BJ (cell line): ENCODE measurements at regions not wholly inside any gene's neighbourhood (a gene's known extent, or its start where the extent isn't known, plus 50 kb on each side); places are given as distances from the start of the nearest gene placed in this dataset.
A peak's percentile ranks its signal among the peaks of the same experiment; 100 is the strongest.

ENCODE experiments used
- CTCF ChIA-PET: fragments of 350-600 bp; formaldehyde crosslinking; extraction: SDS; loops from one replicate; lab custom pipeline; 2021; ENCODE audit warnings: antibody characterized with exemption, inconsistent platforms; lab: Yijun Ruan, JAX
- POLR2A ChIA-PET: fragments of 300-600 bp; sonication (Branson Sonifier 250); formaldehyde crosslinking; extraction: SDS; loops from one replicate; lab custom pipeline; 2021; ENCODE audit warnings: antibody characterized with exemption; lab: Charles Lee
- DNase-seq: peaks from one replicate; pipeline ENCODE4 v3.0.0-alpha.2; 2011; ENCODE audit warnings: low read depth
- H3K27me3 ChIP-seq: 2 replicates; pipeline ENCODE4 v1.6.0; 2011; ENCODE audit warnings: low read length; ENCODE audit not compliant: control insufficient read depth, insufficient read depth
- H3K36me3 ChIP-seq: 2 replicates; pipeline ENCODE4 v1.5.1; 2011; ENCODE audit warnings: low read length; ENCODE audit not compliant: control insufficient read depth, insufficient read depth
- H3K4me3 ChIP-seq: 2 replicates; pipeline ENCODE4 v1.5.1; 2011; ENCODE audit warnings: low read depth, mild to moderate bottlenecking, control low read depth, low read length
- CTCF ChIP-seq: IDR thresholded peaks from 2 replicates; pipeline ENCODE4 v1.5.1; 2011; ENCODE audit warnings: low read depth, mild to moderate bottlenecking, control low read depth, inconsistent platforms, low read length, moderate library complexity; ENCODE audit not compliant: insufficient read depth

GRCh38 chr4:114076899-114077570 is 97.6 kb upstream of the ARSJ start:
- no peak for TF ChIP-seq CTCF
- CTCF ChIA-PET: interaction anchor here (0.6 to 1.3 kb wide), 4 partner anchors 14 to 631 kb away, joined by 3 to 4 read pairs (median 3); no protein-coding TSS in a partner anchor

GRCh38 chr4:114077610-114078009 is 98.2 kb upstream of the ARSJ start:
- CTCF ChIA-PET: interaction anchor here (0.6 to 1.3 kb wide), 3 partner anchors 14 to 631 kb away, joined by 3 to 4 read pairs (median 3); no protein-coding TSS in a partner anchor
- TF ChIP-seq CTCF: no peak
- no peak overlapping the region for H3K4me3 ChIP-seq

More at GRCh38 chr4:114076899-114077570, 97.6 kb upstream of the ARSJ start:
- DNase-seq: no peak
- Histone ChIP-seq H3K4me3 (no peak overlapping the region), H3K36me3 (no peaks in the 10 kb centered on the region), H3K27me3 (no peaks in the 10 kb centered on the region)
- POLR2A ChIA-PET: no interaction called here

GRCh38 chr4:114078636-114079035 is 99.2 kb upstream of the ARSJ start:
- Histone ChIP-seq H3K4me3 (no peak overlapping the region), H3K27me3 (no peaks in the 10 kb centered on the region), H3K36me3 (no peaks in the 10 kb centered on the region)
- CTCF ChIA-PET: no interaction called here
- POLR2A ChIA-PET: no interaction called here
- no peak for DNase-seq
- no peak for TF ChIP-seq CTCF

More at GRCh38 chr4:114077610-114078009, 98.2 kb upstream of the ARSJ start:
- peak; percentile 81 for DNase-seq
- no peaks in the 10 kb centered on the region for H3K27me3 ChIP-seq
- POLR2A ChIA-PET: interaction anchor here (0.5 kb wide), 1 partner anchor 700 kb away, joined by 3 read pairs; no protein-coding TSS in a partner anchor
- no peaks in the 10 kb centered on the region for H3K36me3 ChIP-seq

- POLR2A ChIA-PET: no interaction called here
- TF ChIP-seq CTCF: no peak
- DNase-seq: no peak
- CTCF ChIA-PET: interaction anchor here (1.1 kb wide), 1 partner anchor 296 kb away, joined by 3 read pairs; no protein-coding TSS in a partner anchor
- H3K36me3 ChIP-seq: no peaks in the 10 kb centered on the region
- no peaks in the 10 kb centered on the region for H3K27me3 ChIP-seq
- no peak overlapping the region for H3K4me3 ChIP-seq
Measured at GRCh38 chr4:114081783-114082182, 102.3 kb upstream of the ARSJ start.

- ChIA-PET POLR2A (no interaction called here), CTCF (no interaction called here)
- no peak for TF ChIP-seq CTCF
Measured at GRCh38 chr4:114082348-114082747, 102.9 kb upstream of the ARSJ start.

More at GRCh38 chr4:114082348-114082747, 102.9 kb upstream of the ARSJ start:
- DNase-seq: no peak
- H3K4me3 ChIP-seq: no peak overlapping the region
- no peaks in the 10 kb centered on the region for H3K27me3 ChIP-seq
- no peaks in the 10 kb centered on the region for H3K36me3 ChIP-seq
